H1 (cell line): ENCODE measurements at regions not wholly inside any gene's neighbourhood (a gene's known extent, or its start where the extent isn't known, plus 50 kb on each side); places are given as distances from the start of the nearest gene placed in this dataset.

Experiments
- CTCF ChIP-seq, 3 experiments: IDR thresholded peaks; 1 replicate in 2 of 3; 2 replicates in 1 of 3; pipeline versions ENCODE4 v1.5.1 to v1.6.1; 2011; ENCODE audit warnings: low read length in 3 of 3, mild to moderate bottlenecking in 3 of 3, inconsistent platforms in 2 of 3, low read depth in 1 of 3, moderate library complexity in 1 of 3; ENCODE audit not compliant: insufficient read depth in 1 of 3; ENCODE audit errors: control extremely low read depth in 1 of 3
- JUND ChIP-seq: IDR thresholded peaks from 2 replicates; pipeline ENCODE4 v1.6.1; 2011; ENCODE audit warnings: mild to moderate bottlenecking, improper control_type of control experiment, low read length

GRCh38 chr18:1663879-1664705 lies 759.4 kb downstream of the ADCYAP1 start (continued):
- peak; percentile 81 to 91 (median 83) for TF ChIP-seq CTCF (IDR thresholded peaks at IDR 0.05; ENCODE audit: control extremely low read depth in 1 of 3, insufficient read depth in 1 of 3, low read depth in 1 of 3, low read length in 3 of 3)
- TF ChIP-seq JUND = 0 out of 2 replicates have a peak, but pooled peaks have one; percentile 35
